GM10266 (cell line): ENCODE measurements at regions not wholly inside any gene's neighbourhood (a gene's known extent, or its start where the extent isn't known, plus 50 kb on each side); places are given as distances from the start of the nearest gene placed in this dataset.

Experiments used
- DNase-seq: peaks from one replicate; pipeline ENCODE4 v3.0.0; 2012; ENCODE audit errors: extremely low spot score
- CTCF ChIP-seq: IDR thresholded peaks from 2 replicates; pipeline ENCODE4 v1.5.1; 2012; ENCODE audit warnings: mild to moderate bottlenecking, low read depth; ENCODE audit not compliant: control insufficient read depth, insufficient read depth; ENCODE audit errors: missing control alignments

- no peak for TF ChIP-seq CTCF
- no peak for DNase-seq
These were observed 429.9 kb downstream of the DAD1 start for GRCh38 chr14:22159099-22159498.

- no peak for TF ChIP-seq CTCF
These were observed 430.5 kb downstream of the DAD1 start for GRCh38 chr14:22158560-22158959.

GRCh38 chr14:22155571-22155970, 433.5 kb downstream of the DAD1 start:
- DNase-seq = no peak
- TF ChIP-seq CTCF = no peak

More at GRCh38 chr14:22158560-22158959, 430.5 kb downstream of the DAD1 start:
- no peak for DNase-seq

- TF ChIP-seq CTCF = no peak
- DNase-seq = no peak
These were observed 436.1 kb downstream of the DAD1 start for GRCh38 chr14:22152903-22153302.

GRCh38 chr14:22152161-22152870, 436.7 kb downstream of the DAD1 start:
- no peak for DNase-seq
- TF ChIP-seq CTCF = no peak

- TF ChIP-seq CTCF = no peak
- DNase-seq = no peak
These were observed 437.9 kb downstream of the DAD1 start for GRCh38 chr14:22151121-22151520.

GRCh38 chr14:22149058-22149457, 440.0 kb downstream of the DAD1 start:
- no peak for DNase-seq
- TF ChIP-seq CTCF = no peak
